DMS114 treated with DMSO at 0.1 percent for 48 hours (cell line): ENCODE measurements at regions not wholly inside any gene's neighbourhood (a gene's known extent, or its start where the extent isn't known, plus 50 kb on each side); places are given as distances from the start of the nearest gene placed in this dataset.

Experiments
- DNase-seq: peaks from one replicate; lab custom pipeline; 2025; ENCODE audit not compliant: unreplicated experiment; lab: John Stamatoyannopoulos, UW

DNA sequence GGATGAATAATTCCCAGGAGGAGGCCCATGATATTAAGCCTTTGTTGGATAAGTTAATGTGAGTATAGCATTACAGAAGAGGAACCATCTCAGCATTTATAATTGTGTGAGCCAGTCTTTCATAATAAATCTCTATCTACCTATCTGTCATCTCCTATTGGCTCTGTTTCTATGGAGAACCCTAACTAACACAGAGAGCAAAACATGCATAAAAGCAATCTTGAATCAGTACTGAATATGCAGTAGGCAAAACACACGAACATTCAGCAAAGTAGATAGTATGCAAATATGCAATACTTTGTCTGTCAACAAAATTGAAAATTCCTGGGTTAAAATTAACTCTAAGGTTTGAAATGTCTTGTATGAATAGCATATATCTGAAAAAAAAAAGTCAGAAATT, 966.3 kb downstream of the DIAPH3 start:
- no peak for DNase-seq

GRCh38 chr13:59201841-59202240, 961.9 kb downstream of the DIAPH3 start:
- DNase-seq, result no peak

- DNase-seq, result no peak
Measured at GRCh38 chr13:59203855-59204254, 959.9 kb downstream of the DIAPH3 start.

DNA sequence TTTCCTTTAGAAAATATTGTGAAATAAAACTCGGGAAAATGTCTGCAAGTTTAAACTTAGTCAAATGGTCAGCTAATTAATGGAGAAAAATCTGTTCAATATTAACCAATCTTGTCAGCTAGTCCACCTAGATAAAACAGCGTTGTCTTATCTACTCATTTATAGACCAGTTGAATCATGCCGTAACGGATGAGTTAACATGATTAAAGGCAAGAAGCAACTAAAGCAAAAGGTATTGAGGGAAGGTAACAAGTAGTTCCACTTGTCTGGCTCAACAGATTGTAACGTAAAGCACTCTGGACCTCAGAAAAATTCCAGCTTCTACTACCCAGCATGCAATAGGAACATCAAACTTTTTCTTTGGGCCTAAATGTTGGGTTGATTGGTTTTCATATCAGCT, 958.2 kb downstream of the DIAPH3 start:
- DNase-seq, result no peak

GRCh38 chr13:59208405-59209195, 955.1 kb downstream of the DIAPH3 start:
- no peak for DNase-seq

DNA sequence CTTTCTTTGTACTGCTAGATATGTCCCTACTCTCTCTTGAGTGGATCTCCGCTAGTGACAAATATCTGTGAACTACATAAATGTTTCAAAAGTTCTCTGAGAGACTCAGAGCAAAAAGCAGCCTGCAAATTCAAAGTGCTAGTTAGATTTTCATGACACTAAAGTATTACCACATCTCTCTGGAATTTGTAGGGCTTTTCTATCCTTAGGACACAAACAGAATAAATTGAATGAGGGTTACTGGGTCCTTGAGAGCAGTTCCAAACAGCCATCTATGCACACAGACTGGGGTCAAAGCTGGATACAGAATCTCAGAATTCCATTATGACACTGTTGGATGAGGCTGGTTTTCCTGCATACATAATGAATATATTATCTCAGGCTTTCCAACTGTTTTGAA, 953.2 kb downstream of the DIAPH3 start:
- DNase-seq, result no peak

- no peak for DNase-seq
Measured at GRCh38 chr13:59211606-59212005, 952.1 kb downstream of the DIAPH3 start.

- DNase-seq, result no peak
Measured at GRCh38 chr13:59229401-59229800, 934.3 kb downstream of the DIAPH3 start.

DNA sequence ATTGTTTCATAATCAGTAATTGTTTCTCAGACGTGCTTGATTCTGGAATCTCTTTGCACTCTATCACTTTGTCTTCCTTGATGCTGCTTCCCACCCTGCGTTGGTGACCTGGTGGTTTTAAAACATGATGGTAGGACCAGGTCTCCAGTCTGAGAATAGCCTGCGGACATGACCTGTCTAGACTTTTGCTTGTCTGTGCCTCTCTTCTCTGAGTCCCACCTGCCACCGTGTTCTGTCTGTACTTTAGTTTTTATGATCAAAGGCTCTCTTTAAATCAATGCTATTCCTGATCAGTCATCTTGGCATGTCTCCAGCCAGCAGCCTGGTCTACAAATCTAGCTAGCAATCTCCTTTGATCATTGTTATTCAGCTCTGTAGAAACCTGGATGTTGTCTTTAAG, 933.9 kb downstream of the DIAPH3 start:
- no peak for DNase-seq

DNA sequence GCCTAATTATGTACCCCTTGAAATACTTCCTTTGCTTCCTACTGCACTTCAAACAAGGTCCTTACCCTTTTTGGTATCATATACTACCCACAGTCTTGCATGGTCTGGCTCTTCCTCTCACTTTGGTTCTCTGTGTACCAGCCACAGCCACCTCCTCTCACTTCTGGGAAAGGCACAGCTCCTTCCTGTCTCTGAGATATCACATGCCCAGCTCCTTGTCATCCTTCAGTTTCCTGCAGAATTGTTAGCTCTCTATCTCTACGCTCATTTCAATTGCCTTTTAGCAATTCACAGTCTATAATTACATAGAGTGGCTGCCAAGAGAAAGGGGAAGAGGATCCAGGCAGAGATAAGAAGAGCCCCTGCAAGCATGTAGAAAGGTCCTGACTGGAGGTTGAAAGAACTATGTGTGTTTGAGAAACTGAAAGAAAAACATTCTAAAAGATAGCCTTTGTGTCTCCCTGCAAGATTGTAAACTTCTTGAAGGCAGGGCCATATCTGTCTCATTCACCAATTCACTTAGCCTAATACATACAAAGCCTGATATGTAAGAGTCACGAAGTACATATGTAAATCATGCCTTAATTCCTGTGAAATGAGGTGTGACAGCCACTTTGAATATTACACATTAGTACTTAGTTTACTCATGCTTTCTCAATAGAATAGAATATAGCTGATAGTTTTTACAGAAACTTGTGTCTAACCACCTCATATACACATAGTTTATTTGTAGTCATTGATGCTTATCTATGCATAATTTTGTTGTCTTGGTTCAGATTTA, 933.1 kb downstream of the DIAPH3 start:
- no peak for DNase-seq

- no peak for DNase-seq
Measured at GRCh38 chr13:59236309-59236919, 927.3 kb downstream of the DIAPH3 start.

DNA sequence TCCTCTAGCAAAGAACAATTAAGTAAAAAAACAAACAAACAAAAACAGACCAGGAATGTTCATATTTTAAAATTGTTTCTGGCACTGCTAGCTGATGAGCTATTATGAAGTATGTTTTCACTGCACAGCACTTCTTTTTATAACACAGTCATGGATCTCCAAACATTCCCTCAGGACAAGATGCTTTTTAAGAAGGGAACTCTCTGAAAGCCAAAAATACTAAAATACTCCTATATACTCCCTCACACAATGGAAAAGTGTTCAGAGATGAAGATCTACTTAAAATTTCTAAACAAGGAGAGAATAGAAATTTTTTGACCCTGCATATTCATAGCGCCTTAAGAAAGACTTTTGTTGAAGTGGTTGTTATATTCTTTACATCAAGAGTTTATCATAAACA, 926.8 kb downstream of the DIAPH3 start:
- no peak for DNase-seq

DNA sequence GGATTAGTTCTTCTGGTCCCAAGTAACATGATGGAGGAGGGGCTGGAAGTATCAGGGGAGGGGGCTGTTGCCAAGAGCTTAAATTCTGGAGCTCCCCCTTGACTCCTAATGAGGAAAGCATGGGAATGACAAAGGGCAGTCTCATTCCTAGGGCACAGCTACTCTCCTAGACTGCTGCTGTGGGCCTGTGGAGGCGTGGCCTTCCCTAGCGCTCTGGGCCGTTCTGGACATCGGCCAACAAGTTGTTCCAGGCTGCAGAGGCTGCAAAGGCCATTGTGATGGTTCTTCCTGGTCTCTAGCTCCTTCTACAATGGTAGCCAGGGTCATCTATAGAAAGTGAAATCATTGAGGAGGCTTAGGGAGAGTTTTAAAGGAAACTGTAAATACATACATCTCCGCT, 916.6 kb downstream of the DIAPH3 start:
- no peak for DNase-seq

GRCh38 chr13:59250336-59251189, 913.2 kb downstream of the DIAPH3 start:
- no peak for DNase-seq

GRCh38 chr13:59259165-59260000, 904.3 kb downstream of the DIAPH3 start:
- no peak for DNase-seq

- no peak for DNase-seq
Measured at GRCh38 chr13:59261928-59262488, 901.7 kb downstream of the DIAPH3 start.

- no peak for DNase-seq
Measured at GRCh38 chr13:59263531-59263930, 900.2 kb downstream of the DIAPH3 start.

- no peak for DNase-seq
Measured at GRCh38 chr13:59266478-59267063, 897.2 kb downstream of the DIAPH3 start.

- no peak for DNase-seq
Measured at GRCh38 chr13:59269476-59269875, 894.3 kb downstream of the DIAPH3 start.

GRCh38 chr13:59270327-59270726, 893.4 kb downstream of the DIAPH3 start:
- no peak for DNase-seq
